Fibroblast of mammary gland (primary cell): ENCODE measurements at regions not wholly inside any gene's neighbourhood (a gene's known extent, or its start where the extent isn't known, plus 50 kb on each side); places are given as distances from the start of the nearest gene placed in this dataset.

ENCODE experiments used
- DNase-seq: peaks from one replicate; pipeline ENCODE4 v3.0.0-alpha.2; 2010; ENCODE audit warnings: low read depth
- H3K4me3 ChIP-seq: 2 replicates; pipeline ENCODE4 v1.5.1; 2011; ENCODE audit warnings: low read depth, mild to moderate bottlenecking, low read length, moderate library complexity; ENCODE audit not compliant: control insufficient read depth
- TF ChIP-seq, protein P1 (sequence below): conservative IDR thresholded peaks from 2 replicates; pipeline ENCODE4 v1.5.1; 2011; ENCODE audit warnings: low read depth, low read length, inconsistent platforms; ENCODE audit not compliant: control insufficient read depth, insufficient read depth

DNA sequence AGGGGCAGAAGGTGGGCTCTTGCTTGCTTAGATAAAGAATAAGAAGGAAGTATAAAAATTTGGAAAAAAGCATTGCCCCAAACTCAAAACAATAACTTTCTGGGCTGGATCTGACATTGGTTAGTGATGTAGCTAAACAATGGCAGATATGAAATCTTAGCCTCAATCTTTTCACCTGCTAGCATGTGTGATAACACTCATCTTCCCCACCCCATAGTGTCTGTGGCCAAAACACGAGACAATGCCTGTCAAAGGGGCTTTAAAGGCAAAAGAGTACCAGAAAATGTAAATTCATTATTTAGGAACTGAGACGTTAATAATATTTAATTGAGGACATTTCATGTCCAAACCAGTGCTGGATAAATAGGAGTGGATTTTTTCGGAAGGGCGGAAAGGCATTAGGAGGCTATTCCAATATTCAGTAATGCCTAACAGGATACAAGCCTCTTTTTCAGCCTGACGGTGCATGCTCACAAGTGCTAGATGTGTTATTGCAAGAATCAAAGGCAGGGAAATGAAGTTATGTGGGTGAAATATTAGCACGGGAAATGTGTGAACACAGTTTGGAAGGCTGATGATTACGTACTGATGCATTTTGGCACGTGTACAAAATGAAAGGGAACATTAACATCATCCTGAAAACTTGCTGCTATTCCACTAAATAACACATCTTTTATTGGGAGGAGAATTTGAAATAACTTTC is 395.7 kb downstream of the GALR1 start:
- H3K4me3 ChIP-seq: no peak overlapping the region
- DNase-seq: no peak
- TF ChIP-seq, protein P1, sequence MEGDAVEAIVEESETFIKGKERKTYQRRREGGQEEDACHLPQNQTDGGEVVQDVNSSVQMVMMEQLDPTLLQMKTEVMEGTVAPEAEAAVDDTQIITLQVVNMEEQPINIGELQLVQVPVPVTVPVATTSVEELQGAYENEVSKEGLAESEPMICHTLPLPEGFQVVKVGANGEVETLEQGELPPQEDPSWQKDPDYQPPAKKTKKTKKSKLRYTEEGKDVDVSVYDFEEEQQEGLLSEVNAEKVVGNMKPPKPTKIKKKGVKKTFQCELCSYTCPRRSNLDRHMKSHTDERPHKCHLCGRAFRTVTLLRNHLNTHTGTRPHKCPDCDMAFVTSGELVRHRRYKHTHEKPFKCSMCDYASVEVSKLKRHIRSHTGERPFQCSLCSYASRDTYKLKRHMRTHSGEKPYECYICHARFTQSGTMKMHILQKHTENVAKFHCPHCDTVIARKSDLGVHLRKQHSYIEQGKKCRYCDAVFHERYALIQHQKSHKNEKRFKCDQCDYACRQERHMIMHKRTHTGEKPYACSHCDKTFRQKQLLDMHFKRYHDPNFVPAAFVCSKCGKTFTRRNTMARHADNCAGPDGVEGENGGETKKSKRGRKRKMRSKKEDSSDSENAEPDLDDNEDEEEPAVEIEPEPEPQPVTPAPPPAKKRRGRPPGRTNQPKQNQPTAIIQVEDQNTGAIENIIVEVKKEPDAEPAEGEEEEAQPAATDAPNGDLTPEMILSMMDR: no peak

DNA sequence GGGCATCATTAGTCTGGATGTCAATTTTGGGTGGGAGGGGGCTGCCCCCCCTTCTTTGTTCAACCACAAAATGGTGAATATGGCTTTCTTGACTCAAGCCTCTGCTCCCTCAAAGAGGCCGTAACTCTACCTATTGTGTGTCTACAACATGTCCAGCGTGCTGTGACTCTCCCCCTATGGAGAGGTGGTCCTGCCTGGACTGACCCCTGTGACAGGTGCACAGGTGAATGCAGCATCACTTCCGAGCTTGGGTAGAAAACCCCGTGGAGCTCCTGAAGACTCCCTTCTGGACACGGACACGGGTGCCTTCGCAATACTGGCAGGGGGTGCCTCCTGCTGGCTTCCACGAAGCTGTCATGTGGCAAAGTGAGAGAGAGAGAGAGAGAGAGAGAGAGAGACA is 397.8 kb downstream of the GALR1 start:
- TF ChIP-seq, protein P1: no peak

DNA sequence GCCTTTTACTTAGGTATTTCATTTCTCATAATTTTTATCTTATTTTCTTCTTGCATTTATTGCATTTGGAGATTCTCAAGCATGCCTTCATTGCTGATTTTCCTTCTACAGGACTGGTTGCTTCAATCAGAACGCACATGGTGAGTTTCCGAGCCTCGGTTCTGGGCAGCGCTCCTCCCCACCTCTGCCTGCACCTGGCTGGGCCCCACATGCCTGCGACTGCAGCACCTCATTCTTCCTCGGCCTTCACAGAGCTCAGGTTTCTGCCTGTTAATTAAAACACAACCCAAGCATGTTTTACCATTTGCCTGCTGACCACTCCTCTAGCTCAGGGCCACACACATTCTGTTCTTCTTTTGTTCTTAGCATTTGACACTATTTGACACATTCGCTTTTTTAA is 398.8 kb downstream of the GALR1 start:
- H3K4me3 ChIP-seq: no peak overlapping the region
- DNase-seq: no peak
- TF ChIP-seq, protein P1: no peak

More for the DNA sequence above, 397.8 kb downstream of the GALR1 start:
- DNase-seq: no peak
- H3K4me3 ChIP-seq: no peak overlapping the region

DNA sequence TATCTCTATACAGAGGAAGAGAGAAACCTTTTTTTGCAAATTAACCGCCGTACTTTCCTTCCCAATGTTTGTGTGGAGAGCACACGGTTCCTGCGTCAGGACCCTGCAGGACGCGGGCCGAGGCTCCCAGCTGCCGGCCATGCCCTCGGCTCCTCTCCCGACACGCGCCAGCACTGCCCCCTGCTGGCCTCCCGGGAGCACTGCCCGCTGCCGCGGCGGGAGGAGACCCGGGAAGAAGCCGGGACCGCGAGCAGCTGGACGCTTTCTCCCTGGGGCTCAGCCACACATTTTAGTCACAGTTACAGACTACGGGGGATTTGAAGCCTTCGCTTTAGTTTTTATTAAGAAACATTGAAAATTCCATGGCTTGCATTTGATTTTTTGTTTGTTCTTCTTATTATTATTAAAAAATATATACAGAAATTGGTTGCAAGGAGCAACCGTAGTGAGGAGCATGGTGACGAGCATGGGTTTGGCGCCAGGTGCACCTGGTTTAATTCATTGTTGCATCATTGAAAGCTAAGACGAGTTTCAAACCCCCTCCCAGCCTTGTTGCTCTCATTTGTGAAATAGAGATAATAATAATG is 401.2 kb downstream of the GALR1 start:
- DNase-seq: peak; percentile 54
- TF ChIP-seq, protein P1: peak; percentile 65
- no peak overlapping the region for H3K4me3 ChIP-seq

DNA sequence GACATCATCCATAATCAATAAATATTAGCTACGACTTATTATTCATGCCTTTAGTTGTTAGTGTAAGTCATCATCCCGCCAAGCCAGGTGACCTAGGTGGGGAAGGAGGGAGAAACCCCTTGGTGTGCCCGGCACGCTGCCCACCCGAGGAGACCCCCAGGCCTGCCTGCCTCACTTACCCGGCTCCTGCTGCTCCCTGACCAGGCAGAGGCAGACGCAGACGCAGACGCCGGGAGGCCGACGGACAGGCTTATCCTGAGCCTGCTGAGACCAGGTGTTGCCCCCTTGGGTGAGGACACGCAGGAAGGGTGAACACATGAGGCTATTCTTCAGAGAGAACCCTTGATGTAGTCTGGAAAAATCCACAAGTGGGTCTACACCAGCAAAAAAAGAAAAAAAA is 401.8 kb downstream of the GALR1 start:
- TF ChIP-seq, protein P1: no peak
- no peak for DNase-seq

DNA sequence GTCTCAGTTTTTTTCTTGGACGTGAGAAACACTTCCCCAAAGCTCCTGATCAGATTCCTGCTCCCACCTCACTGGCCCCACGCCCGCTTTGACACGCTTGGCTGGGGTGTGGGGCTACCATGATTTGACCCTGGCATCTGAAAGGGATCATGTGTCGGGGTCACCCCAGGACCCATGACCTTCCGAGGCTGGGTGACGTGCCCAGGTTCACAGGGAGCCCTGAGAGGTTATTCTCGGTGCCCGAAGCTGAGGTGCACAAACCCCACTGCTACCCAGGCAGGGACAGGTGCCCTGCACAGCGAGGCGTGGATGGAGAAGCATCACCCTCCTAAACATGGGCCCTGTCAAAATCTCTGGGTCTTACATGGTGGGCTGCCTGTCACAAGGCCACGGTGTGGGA is 404.1 kb downstream of the GALR1 start:
- no peak overlapping the region for H3K4me3 ChIP-seq
- TF ChIP-seq, protein P1: no peak
- no peak for DNase-seq

More for the DNA sequence above, 401.8 kb downstream of the GALR1 start:
- H3K4me3 ChIP-seq: no peak overlapping the region

DNA sequence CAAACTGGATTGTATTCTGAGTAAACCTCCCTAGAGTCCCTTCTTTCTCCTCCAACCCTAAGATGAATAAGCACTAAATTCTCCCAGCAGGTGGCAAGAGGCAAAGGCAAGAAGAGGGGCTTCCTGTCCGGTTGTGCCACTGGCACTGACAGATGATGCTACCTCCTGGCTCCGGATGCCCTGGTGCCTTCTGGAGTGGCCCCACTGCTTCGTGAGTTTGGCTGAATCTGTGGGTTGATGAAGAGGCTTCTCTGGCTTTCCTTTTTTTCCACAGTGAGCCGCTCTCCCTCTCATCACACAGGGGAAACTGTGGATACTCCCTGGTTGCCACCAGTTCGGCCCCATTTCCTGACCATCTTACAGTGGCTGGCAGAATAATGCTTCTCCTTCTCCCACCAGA is 404.7 kb downstream of the GALR1 start:
- TF ChIP-seq, protein P1: no peak
- no peak for DNase-seq
- H3K4me3 ChIP-seq: no peak overlapping the region
